ENCODE measurements at regions not wholly inside any gene's neighbourhood (a gene's known extent, or its start where the extent isn't known, plus 50 kb on each side); places are given as distances from the start of the nearest gene placed in this dataset.

GRCh38 chr17:70961341-70961740 is 792.0 kb downstream of the KCNJ2 start:
- TF ChIP-seq CTCF (IDR thresholded peaks at IDR 0.05; ENCODE audit: insufficient read depth, low read length, poor library complexity, severe bottlenecking) (no peak), EZH2phosphoT487 (conservative IDR thresholded peaks at IDR 0.05; ENCODE audit: low read length) (no peak)
- Histone ChIP-seq H3K4me2 (ENCODE audit: low read depth, low read length, poor library complexity, severe bottlenecking) (no peak overlapping the region), H4K20me1 (ENCODE audit: low read depth, low read length) (no peaks in the 10 kb centered on the region), H3K9ac (ENCODE audit: low read length) (no peak overlapping the region), H3F3A (ENCODE audit: insufficient read depth) (no peaks in the 10 kb centered on the region), H3K36me3 (ENCODE audit: low read length) (no peaks in the 10 kb centered on the region), H3K27me3 (ENCODE audit: low read length) (no peaks in the 10 kb centered on the region), H3K4me3 (ENCODE audit: insufficient read depth, low read length, poor library complexity, severe bottlenecking) (no peak overlapping the region), H3K27ac (ENCODE audit: low read depth, low read length) (no peak overlapping the region), H3K79me2 (ENCODE audit: insufficient read depth, low read length) (no peaks in the 10 kb centered on the region), H3K9me3 (ENCODE audit: insufficient read depth, low read length) (no peaks in the 10 kb centered on the region), H3K9me2 (replicated peaks; ENCODE audit: insufficient read depth, low read length) (no peaks in the 10 kb centered on the region), H2AFZ (ENCODE audit: low read depth, low read length, severe bottlenecking) (no peak overlapping the region)

GRCh38 chr17:70968302-70968701 is 799.0 kb downstream of the KCNJ2 start:
- H2AFZ ChIP-seq (ENCODE audit: low read depth, low read length, severe bottlenecking) = no peak overlapping the region
- no peaks in the 10 kb centered on the region for H3K9me2 ChIP-seq (replicated peaks; ENCODE audit: insufficient read depth, low read length)
- H3K4me3 ChIP-seq (ENCODE audit: insufficient read depth, low read length, poor library complexity, severe bottlenecking) = no peak overlapping the region
- H3K4me2 ChIP-seq (ENCODE audit: low read depth, low read length, poor library complexity, severe bottlenecking) = no peak overlapping the region
- H3K79me2 ChIP-seq (ENCODE audit: insufficient read depth, low read length) = no peaks in the 10 kb centered on the region
- no peaks in the 10 kb centered on the region for H3F3A ChIP-seq (ENCODE audit: insufficient read depth)
- no peaks in the 10 kb centered on the region for H4K20me1 ChIP-seq (ENCODE audit: low read depth, low read length)
- H3K9me3 ChIP-seq (ENCODE audit: insufficient read depth, low read length) = no peaks in the 10 kb centered on the region
- no peak for TF ChIP-seq CTCF (IDR thresholded peaks at IDR 0.05; ENCODE audit: insufficient read depth, low read length, poor library complexity, severe bottlenecking)
- TF ChIP-seq EZH2phosphoT487 (conservative IDR thresholded peaks at IDR 0.05; ENCODE audit: low read length) = no peak
- H3K27ac ChIP-seq (ENCODE audit: low read depth, low read length) = no peak overlapping the region
- no peaks in the 10 kb centered on the region for H3K36me3 ChIP-seq (ENCODE audit: low read length)
- H3K27me3 ChIP-seq (ENCODE audit: low read length) = no peaks in the 10 kb centered on the region
- no peak overlapping the region for H3K9ac ChIP-seq (ENCODE audit: low read length)

- Histone ChIP-seq H3K79me2 (ENCODE audit: insufficient read depth, low read length) (no peaks in the 10 kb centered on the region), H3K27ac (ENCODE audit: low read depth, low read length) (no peak overlapping the region), H3K4me2 (ENCODE audit: low read depth, low read length, poor library complexity, severe bottlenecking) (no peak overlapping the region), H3K9me2 (replicated peaks; ENCODE audit: insufficient read depth, low read length) (no peaks in the 10 kb centered on the region), H3K4me3 (ENCODE audit: insufficient read depth, low read length, poor library complexity, severe bottlenecking) (no peak overlapping the region), H3K36me3 (ENCODE audit: low read length) (no peaks in the 10 kb centered on the region), H2AFZ (ENCODE audit: low read depth, low read length, severe bottlenecking) (no peak overlapping the region), H4K20me1 (ENCODE audit: low read depth, low read length) (no peaks in the 10 kb centered on the region), H3K9me3 (ENCODE audit: insufficient read depth, low read length) (no peaks in the 10 kb centered on the region), H3K9ac (ENCODE audit: low read length) (no peak overlapping the region), H3K27me3 (ENCODE audit: low read length) (no peaks in the 10 kb centered on the region), H3F3A (ENCODE audit: insufficient read depth) (no peaks in the 10 kb centered on the region)
- TF ChIP-seq EZH2phosphoT487 (conservative IDR thresholded peaks at IDR 0.05; ENCODE audit: low read length) (no peak), CTCF (IDR thresholded peaks at IDR 0.05; ENCODE audit: insufficient read depth, low read length, poor library complexity, severe bottlenecking) (no peak)
Observed at GRCh38 chr17:70969521-70970034, 800.2 kb downstream of the KCNJ2 start.
